Myocyte (in vitro differentiated cells): ENCODE measurements at regions not wholly inside any gene's neighbourhood (a gene's known extent, or its start where the extent isn't known, plus 50 kb on each side); places are given as distances from the start of the nearest gene placed in this dataset.

Experiments used
- DNase-seq: peaks from one replicate; pipeline ENCODE4 v3.0.0-alpha.2; 2012; ENCODE audit warnings: low read depth

DNA sequence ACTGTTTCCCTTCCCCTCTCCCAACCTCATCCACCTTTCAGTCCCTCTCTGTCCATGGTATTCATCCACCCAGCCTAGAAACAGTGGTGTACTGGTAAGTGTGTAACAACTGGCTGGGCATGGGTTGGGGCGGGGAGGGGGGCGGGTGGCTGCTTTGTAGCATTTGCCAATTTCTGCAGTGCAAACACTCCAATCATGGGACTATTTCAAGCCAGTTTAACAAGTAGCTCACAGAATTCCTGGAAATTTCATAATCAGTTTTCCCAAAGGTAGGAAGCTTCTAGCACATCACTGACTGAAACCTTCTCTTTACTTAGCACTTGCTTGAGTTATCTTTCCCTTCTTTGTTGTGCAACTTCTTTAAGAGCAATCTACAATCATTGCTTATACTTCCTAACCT, 100.8 kb upstream of the WASF3 start:
- no peak for DNase-seq

DNA sequence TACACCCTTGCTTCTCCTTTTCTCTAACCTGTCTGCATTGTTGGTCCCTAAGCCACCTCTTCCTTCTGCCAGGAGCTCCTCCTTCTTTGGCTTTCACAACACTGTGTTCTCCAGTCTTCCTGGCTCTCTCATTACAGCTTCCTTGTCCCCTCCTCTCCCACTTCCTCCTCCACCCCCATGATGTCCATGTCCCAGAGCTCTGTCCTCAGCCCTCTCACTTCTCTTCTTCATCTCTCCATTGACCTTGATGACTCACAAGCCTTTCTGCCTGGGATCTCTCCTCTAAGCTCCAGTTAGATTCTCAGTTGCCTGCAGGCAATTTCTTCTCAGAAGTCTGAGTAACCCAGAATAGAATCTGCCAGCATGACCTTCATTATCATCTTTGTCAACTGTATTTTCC, 100.3 kb upstream of the WASF3 start:
- no peak for DNase-seq

DNA sequence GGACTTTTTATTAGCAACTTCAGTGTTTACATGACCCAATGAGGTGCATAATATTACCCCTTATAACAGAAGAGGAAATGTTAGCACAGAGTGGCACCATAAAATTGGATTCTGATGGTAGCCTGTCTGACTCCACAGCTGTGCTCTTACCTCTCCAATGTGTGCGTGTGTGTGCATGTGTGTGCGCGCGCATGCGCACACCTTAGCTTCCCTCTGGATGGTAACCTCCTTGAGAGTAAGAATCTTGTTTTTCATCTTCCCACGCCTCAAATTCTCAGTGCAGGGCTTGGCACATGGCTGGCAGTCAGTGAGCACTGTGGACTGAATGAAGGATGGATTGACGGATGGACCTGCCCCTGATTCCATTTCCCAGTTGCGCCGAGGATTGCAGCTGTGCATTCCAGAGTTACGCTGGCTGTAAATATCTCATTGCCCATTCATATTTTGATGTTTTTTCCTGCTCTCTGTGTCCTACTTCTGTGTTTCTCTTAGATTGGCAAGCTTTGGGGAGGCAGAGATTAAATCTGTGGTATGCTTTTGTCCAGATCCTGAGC, 99.2 kb upstream of the WASF3 start:
- peak; percentile 78 for DNase-seq

DNA sequence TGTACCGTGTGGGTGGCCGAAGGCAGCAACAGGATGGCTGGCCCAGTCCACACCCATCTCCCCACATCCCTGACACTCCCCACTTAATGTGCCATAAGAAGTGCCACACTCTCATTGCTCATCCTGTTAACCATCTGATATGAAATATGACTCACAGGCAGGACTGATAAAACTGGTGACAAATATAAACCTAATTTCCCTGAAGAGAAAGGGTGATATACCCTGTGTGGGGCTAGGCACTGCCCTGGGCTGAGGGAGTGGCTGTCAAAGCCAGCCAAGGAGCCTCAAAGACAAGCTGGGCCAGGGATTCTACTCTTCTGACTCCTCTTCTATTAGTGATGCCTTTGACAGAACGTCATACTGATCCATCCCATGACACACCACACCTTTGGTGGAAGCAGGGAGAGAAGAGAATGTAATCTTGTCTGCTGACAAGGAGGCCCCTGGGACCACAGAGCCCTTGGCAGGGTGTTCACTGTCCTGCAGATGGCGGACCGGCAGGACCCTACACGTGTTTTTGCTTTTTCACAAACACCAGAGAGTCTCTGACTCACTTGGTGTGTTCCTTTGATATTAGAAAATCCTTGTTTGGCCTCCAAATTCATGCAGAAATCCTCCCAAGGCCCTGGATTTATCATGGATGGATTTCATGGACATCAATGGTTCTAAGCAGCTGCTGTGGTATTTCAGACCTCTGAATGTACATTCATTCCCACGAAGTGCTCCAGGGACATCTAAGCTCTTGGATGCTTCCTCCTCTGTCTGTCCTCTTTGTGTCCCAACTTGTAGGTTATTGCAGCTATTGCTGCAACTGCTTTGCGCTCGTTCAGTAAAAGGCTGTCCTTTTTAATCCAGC, 98.0 kb upstream of the WASF3 start:
- DNase-seq: peak; percentile 78

DNA sequence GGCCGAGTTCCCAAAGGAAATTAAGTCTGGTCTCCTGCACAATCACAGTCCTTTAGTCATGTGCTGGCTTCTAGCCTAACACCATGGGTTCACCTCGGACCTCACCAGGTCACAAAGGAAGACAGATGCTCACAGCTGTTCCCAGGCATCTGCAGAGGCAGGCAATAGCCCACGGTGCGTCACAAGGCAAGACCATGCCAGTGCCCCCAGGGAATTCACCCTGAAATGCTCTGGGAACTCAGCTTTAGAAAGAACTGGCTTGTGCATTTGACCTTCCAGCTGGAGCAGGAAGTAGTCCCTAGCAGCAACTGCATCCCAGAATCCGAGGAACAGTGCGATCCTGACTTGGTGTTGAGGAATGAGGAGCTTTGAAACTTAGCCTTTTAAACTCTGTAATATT, 96.8 kb upstream of the WASF3 start:
- peak; percentile 93 for DNase-seq

DNA sequence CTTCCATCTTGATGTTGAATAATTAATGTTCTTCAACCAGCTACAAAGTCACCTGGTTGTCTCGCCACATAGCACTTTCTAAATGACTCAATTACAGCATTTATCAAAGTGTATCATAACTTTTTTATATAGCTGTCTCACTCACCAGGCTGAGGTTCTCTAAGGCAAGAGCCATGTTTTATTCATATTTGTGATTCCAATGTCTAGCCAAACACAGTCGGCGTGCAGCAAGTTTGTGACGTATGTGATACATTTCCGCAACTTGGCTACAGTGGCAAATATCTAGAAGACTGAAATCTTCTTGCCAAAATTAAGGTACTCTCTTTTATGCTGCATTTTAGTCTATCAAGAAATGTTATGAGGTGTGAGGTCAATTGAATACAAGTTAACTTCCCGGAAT, 94.2 kb upstream of the WASF3 start:
- DNase-seq: no peak

DNA sequence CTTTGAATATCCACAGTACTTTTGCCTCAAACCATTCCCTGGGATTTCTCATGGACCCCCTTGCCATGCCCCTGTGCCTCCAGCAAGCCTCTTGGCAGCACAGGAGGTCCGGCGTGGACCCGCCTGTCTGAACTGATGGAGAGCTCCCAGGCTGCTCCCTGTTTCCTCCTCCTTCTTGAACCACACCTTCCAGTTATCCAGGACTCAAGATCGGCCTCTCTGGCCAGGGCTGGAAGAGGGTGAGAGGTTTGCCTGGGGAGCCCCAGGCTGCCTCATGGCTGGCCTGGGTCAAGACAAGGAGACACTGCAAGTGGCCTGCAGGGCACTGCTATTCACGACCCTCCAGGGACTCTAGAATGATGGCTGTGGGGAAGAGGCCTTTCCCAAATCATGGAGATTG, 93.6 kb upstream of the WASF3 start:
- no peak for DNase-seq

DNA sequence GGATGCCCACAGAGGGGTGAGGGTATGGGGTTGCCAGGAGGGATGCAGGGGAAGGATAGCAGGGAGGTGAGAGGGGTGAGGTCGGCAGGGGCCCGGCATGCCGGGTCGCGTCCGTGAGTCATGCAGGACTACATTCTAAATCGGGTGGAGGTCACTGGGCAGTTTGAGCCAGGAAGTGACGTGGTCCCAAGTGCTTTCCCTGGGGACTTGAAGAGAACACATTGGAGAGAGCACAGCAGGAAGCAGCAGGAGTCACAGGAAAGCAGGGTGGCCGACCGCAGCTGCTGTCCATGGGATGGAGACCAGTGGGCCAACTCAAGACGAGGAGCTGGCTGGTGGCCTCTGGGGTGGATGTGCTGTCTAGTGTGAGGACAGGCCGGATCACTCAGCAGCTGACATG, 92.0 kb upstream of the WASF3 start:
- peak; percentile 31 for DNase-seq

DNA sequence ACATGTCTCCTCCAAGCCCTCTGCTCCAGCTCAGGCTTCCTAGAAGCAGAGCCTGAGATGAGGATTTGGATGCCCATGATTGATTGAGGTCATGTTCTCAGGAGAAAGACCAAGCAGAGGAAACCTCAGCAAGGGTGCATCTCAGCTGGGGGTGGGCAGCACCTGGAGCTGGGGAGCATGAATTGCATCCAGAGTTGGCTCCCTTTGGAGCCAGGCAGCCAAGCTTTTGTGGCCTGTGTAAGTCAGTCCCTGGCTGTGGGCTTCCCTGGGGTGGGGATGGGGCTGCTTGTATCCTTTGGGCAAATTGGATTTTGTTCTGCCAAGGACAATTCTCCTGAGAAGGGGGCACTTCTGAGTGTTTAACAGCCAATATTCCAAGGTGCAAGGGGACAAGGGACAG, 91.5 kb upstream of the WASF3 start:
- no peak for DNase-seq

DNA sequence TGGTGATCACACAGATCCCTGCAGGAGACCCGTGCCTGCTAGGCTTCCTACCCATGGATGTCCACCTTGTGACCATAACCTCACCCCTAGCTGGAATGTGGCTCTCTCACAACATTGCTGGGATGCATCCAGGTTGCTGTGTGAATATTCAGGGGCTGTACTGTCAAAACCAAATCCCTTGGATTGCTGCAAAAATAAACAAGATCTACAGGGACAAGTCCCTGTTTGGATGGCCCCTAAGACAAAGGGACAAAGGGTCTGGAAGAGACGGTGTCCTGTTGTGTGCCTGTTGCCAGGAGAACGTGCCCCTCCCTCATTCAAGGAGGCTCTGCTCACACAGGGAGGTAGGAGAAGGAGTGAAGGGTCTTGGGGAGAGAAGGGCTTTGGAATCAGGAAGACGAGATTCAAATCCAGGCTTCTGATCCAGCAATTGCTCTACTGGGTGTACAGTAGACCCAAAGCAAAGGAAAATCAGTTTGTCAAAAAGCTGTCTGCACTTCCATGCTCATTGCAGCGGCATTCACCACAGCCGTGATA, 89.2 kb upstream of the WASF3 start:
- DNase-seq: no peak

DNA sequence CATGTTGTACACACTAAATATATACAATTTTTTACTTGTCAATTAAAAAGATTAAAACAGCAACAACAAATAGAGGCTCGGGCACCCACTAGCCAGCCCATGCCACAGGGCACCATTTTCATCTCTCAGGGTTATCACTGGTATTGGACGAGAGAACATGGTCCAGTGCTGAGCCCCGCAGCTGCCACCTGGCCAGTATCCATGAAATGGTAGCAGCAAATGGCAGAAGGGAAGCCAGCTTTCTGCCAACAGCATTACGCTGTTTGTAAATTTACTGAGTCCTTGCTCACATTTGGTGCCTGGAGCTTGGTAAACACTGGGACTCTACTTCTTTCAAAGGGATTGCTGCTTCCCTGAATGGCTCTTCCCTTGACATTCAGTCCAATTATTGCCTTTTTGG, 87.9 kb upstream of the WASF3 start:
- peak; percentile 33 for DNase-seq

DNA sequence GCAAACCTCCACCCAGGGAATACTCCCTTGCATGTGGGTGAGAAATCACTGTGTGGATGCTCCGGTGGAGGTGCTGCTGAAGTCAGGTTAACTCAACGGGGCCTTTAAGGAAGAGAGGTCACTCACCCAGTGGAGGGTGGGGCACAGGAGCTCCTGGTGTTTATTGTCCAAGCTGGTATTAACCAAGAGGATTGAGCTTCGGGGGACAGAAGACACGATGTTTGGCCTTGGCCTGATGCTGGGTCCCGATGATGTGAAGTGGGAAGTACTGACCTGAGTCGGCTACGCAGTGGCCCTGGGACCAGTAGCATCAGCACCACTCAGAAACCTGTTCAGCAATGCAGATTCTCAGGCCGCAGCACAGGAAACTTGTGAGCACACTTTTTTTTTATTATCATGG, 85.7 kb upstream of the WASF3 start:
- no peak for DNase-seq

DNA sequence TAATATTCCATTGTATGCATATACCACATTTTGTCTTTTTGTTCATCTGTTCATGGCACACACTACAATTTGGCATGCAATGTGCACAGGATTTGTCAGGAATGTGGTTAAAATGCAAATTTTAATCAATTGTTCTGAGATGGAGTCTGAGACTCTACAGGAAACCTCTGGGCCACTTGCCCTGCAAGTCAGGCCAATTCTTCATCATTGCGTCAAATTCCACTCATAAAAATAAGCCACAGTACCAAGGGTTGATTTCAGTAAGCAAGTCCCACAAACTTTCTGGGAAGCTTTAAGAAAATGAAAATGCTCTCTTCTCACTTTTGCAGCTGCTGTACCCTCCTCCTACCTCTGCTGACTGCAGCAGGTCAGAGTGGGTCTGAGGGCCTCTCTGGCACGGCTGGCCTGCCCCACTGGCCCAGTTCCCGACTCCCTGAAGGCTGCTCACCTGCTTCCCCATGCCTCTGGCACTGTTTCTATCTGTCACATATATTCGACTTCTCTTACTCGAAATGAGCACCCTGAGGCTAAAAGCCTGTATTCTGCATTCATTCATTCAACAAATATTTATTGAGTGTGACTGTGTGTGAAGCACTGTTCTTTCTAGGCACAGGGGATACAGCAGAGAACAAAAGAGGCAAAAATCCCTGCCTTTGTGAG, 83.8 kb upstream of the WASF3 start:
- no peak for DNase-seq

DNA sequence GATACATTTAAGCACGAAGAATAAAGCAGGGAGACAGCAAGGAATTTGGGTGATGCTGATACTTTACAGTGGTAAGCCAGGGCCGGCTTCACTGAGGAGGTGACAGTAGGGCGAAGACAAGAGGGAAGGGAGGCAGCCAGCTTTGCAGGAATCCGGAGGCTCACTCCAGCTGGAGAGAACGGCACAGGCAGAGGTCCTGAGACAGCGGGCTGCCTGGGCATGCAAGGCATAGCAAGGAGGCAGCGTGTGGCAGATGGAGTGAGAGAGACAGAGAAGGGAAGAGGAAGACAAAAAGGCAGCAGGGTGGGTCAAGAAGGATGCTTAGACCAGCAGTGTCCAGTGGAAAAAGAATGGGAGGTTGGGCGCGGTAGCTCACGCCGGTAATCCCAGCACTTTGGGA, 83.2 kb upstream of the WASF3 start:
- DNase-seq: no peak

DNA sequence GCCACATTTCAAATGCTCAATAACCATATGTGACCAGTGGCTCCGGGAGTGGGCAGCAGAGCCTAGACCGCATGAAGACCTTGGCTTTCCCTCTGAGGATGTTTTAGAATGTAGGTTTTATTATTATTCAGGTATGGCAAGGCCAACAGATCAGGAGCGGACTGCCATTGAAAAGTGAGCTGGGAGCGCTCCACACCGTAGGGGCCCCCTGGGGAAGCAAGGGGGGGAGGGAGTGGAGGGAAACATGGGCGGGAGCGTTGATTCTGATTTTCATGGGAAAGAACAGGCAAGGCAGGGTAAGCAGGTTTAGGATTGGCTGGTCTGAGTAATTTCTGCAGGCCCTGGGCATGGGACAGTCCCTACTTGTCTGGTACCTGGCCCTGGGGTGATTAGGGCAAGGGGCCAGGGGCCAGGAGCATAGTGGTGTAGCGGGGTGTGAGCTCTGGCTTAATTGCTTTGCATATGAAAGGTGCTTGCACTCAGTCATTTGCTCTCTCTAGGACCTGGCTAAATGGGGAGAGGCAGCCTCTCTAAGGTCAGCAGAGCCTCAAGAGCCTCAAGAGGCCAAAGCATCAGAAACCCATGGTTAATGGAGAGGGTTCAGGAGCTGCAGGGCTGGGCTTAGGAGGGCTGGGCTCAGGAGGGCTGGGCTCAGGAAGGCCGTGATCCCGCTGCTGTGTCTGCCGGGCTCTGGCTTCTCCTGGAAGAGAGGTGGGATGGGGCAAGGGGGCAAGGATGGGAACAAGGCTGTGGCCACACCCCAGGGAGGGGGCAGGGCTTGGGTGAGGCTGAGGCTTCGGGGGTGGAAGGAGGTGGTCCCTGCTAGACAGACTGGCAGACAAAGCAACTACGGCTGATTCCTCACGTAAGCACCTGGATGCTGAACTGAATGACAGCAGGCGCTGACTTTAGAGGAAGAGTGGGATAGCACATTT, 82.0 kb upstream of the WASF3 start:
- no peak for DNase-seq

DNA sequence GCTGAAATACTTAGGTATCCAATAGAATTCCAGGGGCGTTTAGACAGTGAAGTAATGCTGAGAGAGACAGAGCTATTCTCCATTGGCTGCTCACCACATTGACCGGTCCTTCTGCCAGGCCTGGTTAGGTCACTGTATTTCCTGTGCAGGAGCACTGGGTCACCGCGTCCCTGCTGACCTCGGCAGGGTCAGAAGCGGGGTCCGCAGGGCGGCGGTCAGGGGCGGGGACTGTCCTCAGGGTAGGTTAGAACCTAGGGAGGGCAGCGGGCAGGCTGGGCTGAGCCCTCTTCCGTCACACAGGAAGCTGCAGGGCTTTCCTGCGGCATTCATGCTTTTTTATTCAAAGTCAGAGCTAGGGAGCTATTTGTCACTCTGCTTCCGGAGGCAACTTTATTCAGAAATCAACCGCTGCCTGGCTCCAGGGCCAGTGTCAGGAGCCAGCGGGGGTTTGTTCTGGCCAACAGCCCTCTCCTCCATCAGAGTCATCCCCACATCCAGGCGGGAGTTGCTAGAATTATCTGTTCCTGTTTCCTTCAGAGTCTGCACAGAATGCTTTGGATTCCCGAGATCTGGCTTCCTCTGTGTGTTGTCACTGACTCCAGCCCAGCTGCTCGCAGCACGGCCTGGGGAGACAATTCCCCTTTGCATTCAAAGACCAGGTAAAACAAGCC, 81.2 kb upstream of the WASF3 start:
- peak; percentile 41 for DNase-seq

DNA sequence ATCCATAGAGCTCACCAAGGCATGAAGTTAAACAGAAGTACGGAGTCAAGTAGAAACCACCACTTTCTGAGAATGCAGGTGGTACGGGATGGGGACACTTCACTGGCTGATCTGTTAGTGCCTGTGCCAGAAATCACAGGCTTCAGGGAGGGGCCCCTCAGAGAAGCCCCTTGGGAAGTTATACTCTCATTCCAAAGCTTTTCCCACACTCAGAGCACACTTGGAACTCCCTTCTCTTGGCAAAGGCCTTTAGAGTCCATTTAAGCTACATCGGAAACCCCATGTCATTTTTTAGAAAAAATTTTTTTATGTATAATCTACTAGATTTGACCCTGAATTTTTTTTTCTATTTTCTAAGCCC, 80.7 kb upstream of the WASF3 start:
- no peak for DNase-seq

DNA sequence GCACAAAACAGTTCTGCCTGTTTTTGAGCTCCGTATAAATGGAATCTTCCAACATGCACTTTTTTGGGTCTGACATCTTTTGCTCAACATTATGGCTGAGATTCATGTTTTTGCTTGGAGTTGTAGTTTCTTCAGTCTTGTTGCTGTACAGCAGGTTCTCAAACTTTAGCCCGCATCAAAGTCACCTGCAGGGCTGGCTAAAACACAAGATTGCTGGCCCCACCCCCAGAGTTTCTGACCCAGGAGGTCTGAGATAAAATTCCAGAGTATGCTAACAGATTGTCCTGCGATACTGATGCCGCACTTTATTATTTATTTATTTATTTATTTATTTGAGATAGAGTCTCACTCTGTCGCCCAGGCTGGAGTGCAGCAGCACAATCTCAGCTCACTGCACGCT, 79.8 kb upstream of the WASF3 start:
- no peak for DNase-seq

DNA sequence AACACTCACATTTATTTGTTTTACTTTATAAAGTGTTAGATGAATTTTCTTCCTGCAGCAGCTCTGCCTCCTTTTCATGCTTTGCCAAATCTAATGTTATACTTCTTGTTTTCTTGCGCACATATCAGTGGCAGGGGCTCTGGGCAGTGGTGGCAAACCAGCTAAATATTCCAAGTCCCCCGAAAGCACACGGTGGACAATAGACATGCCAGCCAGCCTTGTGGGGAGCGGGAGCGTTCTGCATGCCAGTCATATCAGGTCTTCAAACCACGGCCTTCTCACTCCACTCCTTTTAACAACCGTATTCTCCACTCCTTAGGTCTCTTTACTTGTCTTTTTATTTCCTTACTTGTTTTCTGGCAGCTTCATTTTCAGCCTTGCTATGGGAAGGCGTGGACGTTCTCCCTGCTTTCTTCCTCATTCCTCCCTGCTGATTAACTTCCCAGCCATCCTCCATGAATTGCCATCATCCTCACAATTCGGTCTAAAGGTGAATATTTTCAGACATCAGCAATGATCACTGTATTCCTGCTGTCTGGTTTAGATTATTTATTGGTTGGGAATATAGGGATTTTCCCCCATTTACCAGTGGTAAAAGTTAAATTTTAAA, 77.1 kb upstream of the WASF3 start:
- no peak for DNase-seq

DNA sequence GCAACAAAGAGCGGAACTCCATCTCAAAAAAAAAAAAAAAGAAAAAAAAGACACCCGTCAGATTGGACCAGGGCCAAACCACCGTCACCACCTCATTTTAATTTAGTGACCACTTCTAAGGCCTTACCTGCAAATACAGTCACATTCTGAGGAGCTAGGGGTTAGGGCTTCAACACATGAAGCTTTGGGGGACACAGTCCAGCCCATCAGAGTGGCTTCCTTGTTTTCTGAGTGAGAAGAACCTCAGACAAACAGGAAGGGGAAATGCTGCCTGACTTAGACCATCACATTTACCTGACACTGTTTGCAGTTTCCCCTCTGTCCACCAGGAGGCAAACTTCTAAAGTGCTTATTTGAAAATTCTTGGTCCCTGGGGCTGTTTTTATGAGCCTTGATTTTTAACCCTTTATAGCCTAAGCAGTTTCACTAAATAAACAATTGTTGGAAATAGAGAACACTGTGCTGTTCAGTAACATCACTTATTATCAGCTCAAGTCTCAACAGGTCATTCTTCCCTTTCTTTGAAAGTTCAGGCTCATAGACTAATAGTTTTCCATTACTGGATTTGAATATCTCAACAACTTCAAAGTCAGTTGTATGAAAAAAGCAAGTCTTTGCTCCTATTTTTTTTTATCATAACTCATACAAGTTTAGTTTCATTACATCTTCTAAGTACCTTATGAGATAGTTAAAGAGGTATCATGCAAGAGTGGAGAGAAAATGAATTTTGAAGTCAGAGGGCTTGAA, 74.9 kb upstream of the WASF3 start:
- peak; percentile 76 for DNase-seq
